Activated CD4-positive, alpha-beta memory T cell treated with anti-CD3 and anti-CD28 coated beads, Interleukin-2, amount 10 ng/mL, durations not matched to agents 7 days and 5 days (primary cell): ENCODE measurements at regions not wholly inside any gene's neighbourhood (a gene's known extent, or its start where the extent isn't known, plus 50 kb on each side); places are given as distances from the start of the nearest gene placed in this dataset.
"Not testable (repeated sequence)": the region's sequence is repeated elsewhere in the genome, so short reads cannot be mapped to it uniquely, and the experiment has no call there.

Experiments
- CTCF ChIA-PET: fragments of 350-600 bp; sonication (Branson Sonifier 250); formaldehyde crosslinking; loops from one replicate; lab custom pipeline; 2021; ENCODE audit warnings: antibody characterized with exemption, inconsistent platforms; lab: Charles Lee
- POLR2A ChIA-PET: fragments of 350-600 bp; sonication (Branson Sonifier 250); formaldehyde crosslinking; loops from one replicate; lab custom pipeline; 2021; ENCODE audit warnings: antibody characterized with exemption; lab: Charles Lee
- DNase-seq: peaks from one replicate; pipeline ENCODE4 v3.0.0-alpha.2; 2020
- H3K27ac Mint-ChIP-seq: one replicate; pipeline ENCODE4 v1.8.0; 2021; ENCODE audit warnings: mild to moderate bottlenecking, mixed read lengths
- H3K27me3 Mint-ChIP-seq: one replicate; pipeline ENCODE4 v1.8.0; 2021; ENCODE audit warnings: mixed read lengths
- H3K36me3 Mint-ChIP-seq: one replicate; pipeline ENCODE4 v1.8.0; 2021; ENCODE audit warnings: low read depth, mixed read lengths
- H3K4me1 Mint-ChIP-seq: one replicate; pipeline ENCODE4 v1.8.0; 2021; ENCODE audit warnings: mixed read lengths
- H3K4me3 Mint-ChIP-seq: one replicate; pipeline ENCODE4 v1.8.0; 2021; ENCODE audit warnings: mild to moderate bottlenecking, mixed read lengths
- H3K9me3 Mint-ChIP-seq: one replicate; pipeline ENCODE4 v1.8.0; 2021; ENCODE audit warnings: mixed read lengths

- CTCF ChIA-PET, H3K9me3 Mint-ChIP-seq, DNase-seq, H3K27ac Mint-ChIP-seq, H3K4me3 Mint-ChIP-seq, POLR2A ChIA-PET, H3K27me3 Mint-ChIP-seq, H3K4me1 Mint-ChIP-seq, H3K36me3 Mint-ChIP-seq: not testable (repeated sequence)
Observed at GRCh38 chr2:160628020-160628637, 134.5 kb upstream of the RBMS1 start.

GRCh38 chr2:160628811-160629210 lies 135.2 kb upstream of the RBMS1 start:
- DNase-seq, result no peak
- no peaks in the 10 kb centered on the region for H3K36me3 Mint-ChIP-seq
- H3K27me3 Mint-ChIP-seq, result no peaks in the 10 kb centered on the region
- peaks cover 3% of the 10 kb centered on the region for H3K9me3 Mint-ChIP-seq
- no peak overlapping the region for H3K4me3 Mint-ChIP-seq
- ChIA-PET POLR2A (no interaction called here), CTCF (no interaction called here)
- H3K27ac Mint-ChIP-seq, result no peak overlapping the region
- H3K4me1 Mint-ChIP-seq, result no peaks in the 10 kb centered on the region

GRCh38 chr2:160630801-160631590 lies 137.4 kb upstream of the RBMS1 start:
- no peak overlapping the region for H3K27ac Mint-ChIP-seq
- CTCF ChIA-PET, result no interaction called here
- no peaks in the 10 kb centered on the region for H3K4me1 Mint-ChIP-seq
- DNase-seq, result no peak
- H3K4me3 Mint-ChIP-seq, result no peak overlapping the region
- no peaks in the 10 kb centered on the region for H3K36me3 Mint-ChIP-seq
- peaks cover 3% of the 10 kb centered on the region for H3K9me3 Mint-ChIP-seq
- POLR2A ChIA-PET, result no interaction called here
- H3K27me3 Mint-ChIP-seq, result no peaks in the 10 kb centered on the region

GRCh38 chr2:160632084-160632975 lies 138.7 kb upstream of the RBMS1 start:
- no peak overlapping the region for H3K27ac Mint-ChIP-seq
- no peaks in the 10 kb centered on the region for H3K36me3 Mint-ChIP-seq
- no peak overlapping the region for H3K4me3 Mint-ChIP-seq
- peaks cover 4% of the 10 kb centered on the region for H3K9me3 Mint-ChIP-seq
- no peak for DNase-seq
- ChIA-PET CTCF (no interaction called here), POLR2A (no interaction called here)
- H3K27me3 Mint-ChIP-seq, result no peaks in the 10 kb centered on the region
- H3K4me1 Mint-ChIP-seq, result no peaks in the 10 kb centered on the region

- Mint-ChIP-seq H3K27ac (no peak overlapping the region), H3K36me3 (no peaks in the 10 kb centered on the region), H3K9me3 (peaks cover 9% of the 10 kb centered on the region), H3K4me3 (no peak overlapping the region), H3K27me3 (no peaks in the 10 kb centered on the region), H3K4me1 (no peaks in the 10 kb centered on the region)
- CTCF ChIA-PET, result no interaction called here
- POLR2A ChIA-PET, result no interaction called here
- no peak for DNase-seq
Observed at GRCh38 chr2:160634436-160634835, 140.8 kb upstream of the RBMS1 start.

GRCh38 chr2:160635488-160635887 lies 141.9 kb upstream of the RBMS1 start:
- POLR2A ChIA-PET, result no interaction called here

GRCh38 chr2:160639472-160639871 lies 145.9 kb upstream of the RBMS1 start:
- peaks cover 2% of the 10 kb centered on the region for H3K27me3 Mint-ChIP-seq
- no peak for DNase-seq
- CTCF ChIA-PET, result no interaction called here
- no peaks in the 10 kb centered on the region for H3K4me1 Mint-ChIP-seq
- no peak overlapping the region for H3K4me3 Mint-ChIP-seq
- POLR2A ChIA-PET, result no interaction called here
- H3K9me3 Mint-ChIP-seq, result peaks cover 20% of the 10 kb centered on the region
- no peak overlapping the region for H3K27ac Mint-ChIP-seq
- peaks cover 3% of the 10 kb centered on the region for H3K36me3 Mint-ChIP-seq

More at GRCh38 chr2:160635488-160635887, 141.9 kb upstream of the RBMS1 start:
- Mint-ChIP-seq H3K4me1 (no peaks in the 10 kb centered on the region), H3K9me3 (peaks cover 15% of the 10 kb centered on the region), H3K36me3 (peaks cover 3% of the 10 kb centered on the region), H3K27me3 (no peaks in the 10 kb centered on the region), H3K27ac (no peak overlapping the region), H3K4me3 (no peak overlapping the region)
- no peak for DNase-seq
- CTCF ChIA-PET, result interaction anchor here (1.1 kb wide), 1 partner anchor 16 kb away, joined by 3 read pairs; no protein-coding TSS in a partner anchor

- no peak overlapping the region for H3K4me3 Mint-ChIP-seq
Observed at GRCh38 chr2:160646684-160647444, 153.3 kb upstream of the RBMS1 start.

GRCh38 chr2:160647967-160648685 lies 154.5 kb upstream of the RBMS1 start:
- Mint-ChIP-seq H3K27me3 (no peaks in the 10 kb centered on the region), H3K4me1 (peaks cover 22% of the 10 kb centered on the region), H3K36me3 (no peaks in the 10 kb centered on the region), H3K27ac (no peak overlapping the region), H3K9me3 (no peaks in the 10 kb centered on the region), H3K4me3 (no peak overlapping the region)
- ChIA-PET POLR2A (no interaction called here), CTCF (interaction anchor here (1.5 kb wide), 1 partner anchor 347 kb away, joined by 3 read pairs; no protein-coding TSS in a partner anchor)
- DNase-seq, result no peak

More at GRCh38 chr2:160646684-160647444, 153.3 kb upstream of the RBMS1 start:
- H3K4me1 Mint-ChIP-seq, result peaks cover 9% of the 10 kb centered on the region
- DNase-seq, result no peak
- H3K36me3 Mint-ChIP-seq, result no peaks in the 10 kb centered on the region
- POLR2A ChIA-PET, result no interaction called here
- H3K27me3 Mint-ChIP-seq, result no peaks in the 10 kb centered on the region
- H3K27ac Mint-ChIP-seq, result no peak overlapping the region
- no peaks in the 10 kb centered on the region for H3K9me3 Mint-ChIP-seq
- CTCF ChIA-PET, result interaction anchor here (1.5 kb wide), 1 partner anchor 348 kb away, joined by 3 read pairs; no protein-coding TSS in a partner anchor

GRCh38 chr2:160649698-160650097 lies 156.1 kb upstream of the RBMS1 start:
- ChIA-PET CTCF (no interaction called here), POLR2A (no interaction called here)
- Mint-ChIP-seq H3K27ac (no peak overlapping the region), H3K9me3 (no peaks in the 10 kb centered on the region), H3K4me3 (no peak overlapping the region), H3K36me3 (no peaks in the 10 kb centered on the region), H3K4me1 (peaks cover 24% of the 10 kb centered on the region), H3K27me3 (no peaks in the 10 kb centered on the region)
- DNase-seq, result no peak

GRCh38 chr2:160650196-160651118 lies 156.8 kb upstream of the RBMS1 start:
- Mint-ChIP-seq H3K4me3 (no peak overlapping the region), H3K9me3 (no peaks in the 10 kb centered on the region), H3K36me3 (no peaks in the 10 kb centered on the region), H3K4me1 (peaks cover 24% of the 10 kb centered on the region), H3K27ac (no peak overlapping the region), H3K27me3 (no peaks in the 10 kb centered on the region)
- ChIA-PET CTCF (interaction anchor here (0.7 to 1.3 kb wide), 3 partner anchors 15 to 399 kb away, joined by 3 to 4 read pairs (median 3); no protein-coding TSS in a partner anchor), POLR2A (no interaction called here)
- DNase-seq, result no peak
